Adipocyte (in vitro differentiated cells): ENCODE measurements at regions not wholly inside any gene's neighbourhood (a gene's known extent, or its start where the extent isn't known, plus 50 kb on each side); places are given as distances from the start of the nearest gene placed in this dataset.

ENCODE experiments used
- DNase-seq: peaks from one replicate; pipeline ENCODE4 v3.0.0-alpha.2; 2015; ENCODE audit warnings: low read depth
- H3K27me3 ChIP-seq: replicated peaks from 2 replicates; pipeline ENCODE4 v1.7.0; 2013; ENCODE audit warnings: mild to moderate bottlenecking, low read length, moderate library complexity; ENCODE audit not compliant: control insufficient read depth, insufficient read depth
- H3K36me3 ChIP-seq: 2 replicates; pipeline ENCODE4 v1.7.0; 2013; ENCODE audit warnings: low read length, mild to moderate bottlenecking, moderate library complexity; ENCODE audit not compliant: control insufficient read depth, insufficient read depth, severe bottlenecking
- H3K4me1 ChIP-seq: 2 replicates; pipeline ENCODE4 v1.7.0; 2013; ENCODE audit warnings: mild to moderate bottlenecking, low read length, moderate library complexity; ENCODE audit not compliant: control insufficient read depth, insufficient read depth
- H3K4me3 ChIP-seq: 2 replicates; pipeline ENCODE4 v1.7.0; 2013; ENCODE audit warnings: mild to moderate bottlenecking, low read length, moderate library complexity
- H3K9ac ChIP-seq: 2 replicates; pipeline ENCODE4 v1.7.0; 2013; ENCODE audit warnings: mild to moderate bottlenecking, low read length, moderate library complexity
- H3K9me3 ChIP-seq: 2 replicates; pipeline ENCODE4 v1.7.0; 2013; ENCODE audit warnings: mild to moderate bottlenecking, low read length, moderate library complexity; ENCODE audit not compliant: control insufficient read depth

GRCh38 chr3:127092368-127092767, 100.6 kb upstream of the PRR23E start:
- Histone ChIP-seq H3K4me1 (peaks cover 19% of the 10 kb centered on the region), H3K4me3 (no peak overlapping the region), H3K9me3 (peaks cover 8% of the 10 kb centered on the region), H3K27me3 (peaks cover 20% of the 10 kb centered on the region), H3K36me3 (no peaks in the 10 kb centered on the region), H3K9ac (no peak overlapping the region)
- DNase-seq: no peak

GRCh38 chr3:127092776-127093175, 100.2 kb upstream of the PRR23E start:
- Histone ChIP-seq H3K9ac (no peak overlapping the region), H3K36me3 (no peaks in the 10 kb centered on the region), H3K4me1 (peaks cover 19% of the 10 kb centered on the region), H3K9me3 (peaks cover 8% of the 10 kb centered on the region), H3K27me3 (peaks cover 21% of the 10 kb centered on the region), H3K4me3 (no peak overlapping the region)
- DNase-seq: no peak

DNA sequence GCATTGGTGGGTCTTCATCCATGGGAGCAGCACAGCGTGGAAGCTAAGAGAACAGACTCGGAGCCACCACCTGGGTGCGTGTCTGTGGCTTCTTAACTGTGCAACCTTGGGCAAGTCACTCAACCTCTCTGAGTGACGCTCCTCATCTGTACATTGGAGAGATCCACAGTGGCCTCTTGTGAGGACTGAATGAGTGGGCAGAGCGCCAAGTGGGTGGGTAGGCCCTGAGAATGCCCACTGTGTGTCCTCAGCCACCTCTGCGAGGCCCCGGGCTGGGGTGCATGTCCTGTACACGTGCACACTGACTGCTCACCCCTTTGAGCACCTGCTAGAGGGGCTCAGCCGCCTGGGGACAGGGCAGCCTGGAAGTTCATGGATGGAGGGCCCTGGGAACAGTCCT, 99.6 kb upstream of the PRR23E start:
- Histone ChIP-seq H3K9ac (no peak overlapping the region), H3K4me1 (peaks cover 19% of the 10 kb centered on the region), H3K36me3 (no peaks in the 10 kb centered on the region), H3K4me3 (no peak overlapping the region), H3K27me3 (peaks cover 25% of the 10 kb centered on the region), H3K9me3 (peaks cover 8% of the 10 kb centered on the region)
- no peak for DNase-seq

DNA sequence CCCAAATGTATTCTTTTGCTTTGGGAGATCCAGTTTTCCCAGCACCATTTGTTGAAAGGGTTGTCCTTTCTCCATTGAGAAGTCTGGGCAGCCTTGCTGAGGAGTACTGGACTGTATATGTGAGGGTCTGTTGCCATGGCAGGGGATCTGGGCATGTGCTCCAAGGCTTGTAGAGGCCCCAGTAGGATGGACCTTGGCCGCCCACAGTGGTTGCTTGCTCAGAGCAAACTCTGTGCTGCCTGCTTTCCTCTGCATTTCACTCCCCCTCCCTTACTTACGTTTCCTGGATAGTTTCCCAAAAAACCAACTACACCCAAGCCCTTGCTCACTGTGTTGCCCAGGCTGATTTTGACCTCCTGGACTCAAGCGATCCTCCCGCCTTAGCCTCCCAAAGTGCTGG, 97.2 kb upstream of the PRR23E start:
- H3K9me3 ChIP-seq: peaks cover 8% of the 10 kb centered on the region
- DNase-seq: no peak
- H3K36me3 ChIP-seq: no peaks in the 10 kb centered on the region
- H3K4me3 ChIP-seq: no peak overlapping the region
- H3K4me1 ChIP-seq: peaks cover under 1% of the 10 kb centered on the region
- H3K9ac ChIP-seq: no peak overlapping the region
- peaks cover 42% of the 10 kb centered on the region for H3K27me3 ChIP-seq

- Histone ChIP-seq H3K9ac (no peak overlapping the region), H3K36me3 (no peaks in the 10 kb centered on the region), H3K27me3 (peaks cover 36% of the 10 kb centered on the region), H3K9me3 (peaks cover 8% of the 10 kb centered on the region), H3K4me1 (no peaks in the 10 kb centered on the region), H3K4me3 (no peak overlapping the region)
- no peak for DNase-seq
Measured at GRCh38 chr3:127096256-127097071, 96.5 kb upstream of the PRR23E start.

GRCh38 chr3:127097072-127097405, 95.9 kb upstream of the PRR23E start:
- Histone ChIP-seq H3K4me3 (no peak overlapping the region), H3K27me3 (peaks cover 35% of the 10 kb centered on the region), H3K9ac (no peak overlapping the region), H3K9me3 (peaks cover 8% of the 10 kb centered on the region), H3K36me3 (no peaks in the 10 kb centered on the region), H3K4me1 (no peaks in the 10 kb centered on the region)
- no peak for DNase-seq

DNA sequence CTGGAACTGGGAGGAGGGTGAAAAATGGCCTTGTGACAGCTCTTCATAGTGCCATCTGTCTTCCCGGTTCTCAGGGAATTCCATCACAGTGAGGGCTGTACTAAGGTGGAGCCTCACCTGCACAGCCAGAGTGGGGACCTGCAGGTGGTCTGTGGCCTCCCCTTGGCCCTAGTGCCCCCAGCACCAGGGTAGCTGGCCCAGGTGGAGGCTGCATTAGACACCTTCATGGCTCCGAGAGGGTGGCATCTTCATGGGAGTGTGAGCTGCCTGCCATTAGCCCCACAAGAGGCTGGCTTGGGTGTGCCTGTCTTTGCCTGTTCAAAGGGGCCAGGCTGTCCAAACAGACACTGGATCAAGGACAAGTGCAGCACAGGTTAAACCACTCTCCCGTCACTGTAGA, 95.5 kb upstream of the PRR23E start:
- Histone ChIP-seq H3K36me3 (no peaks in the 10 kb centered on the region), H3K9me3 (peaks cover 8% of the 10 kb centered on the region), H3K4me1 (no peaks in the 10 kb centered on the region), H3K27me3 (peaks cover 37% of the 10 kb centered on the region), H3K4me3 (no peak overlapping the region), H3K9ac (no peak overlapping the region)
- no peak for DNase-seq

DNA sequence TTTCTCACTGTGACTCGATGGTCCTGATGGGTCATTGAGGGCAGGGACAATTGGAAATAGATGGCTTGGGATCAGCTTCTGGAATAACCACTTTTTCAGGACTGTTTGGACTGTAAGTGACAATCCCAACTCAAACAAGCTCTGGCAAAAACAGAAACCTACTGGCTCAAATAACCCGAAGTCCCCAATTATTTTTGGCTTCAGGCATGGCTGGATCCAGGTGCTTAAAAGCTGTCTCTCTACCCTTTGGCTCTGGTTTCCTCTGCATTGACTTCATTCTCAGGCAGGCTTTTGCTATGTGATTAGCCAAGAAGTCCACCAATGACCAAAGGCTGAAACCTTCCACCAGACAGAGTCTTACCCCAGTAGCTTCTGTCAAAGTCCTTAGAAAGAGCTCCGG, 92.9 kb upstream of the PRR23E start:
- Histone ChIP-seq H3K9me3 (peaks cover 8% of the 10 kb centered on the region), H3K4me3 (no peak overlapping the region), H3K27me3 (peaks cover 53% of the 10 kb centered on the region), H3K9ac (no peak overlapping the region), H3K36me3 (no peaks in the 10 kb centered on the region), H3K4me1 (no peaks in the 10 kb centered on the region)
- DNase-seq: no peak

- H3K4me1 ChIP-seq: no peaks in the 10 kb centered on the region
- DNase-seq: no peak
- no peak overlapping the region for H3K9ac ChIP-seq
- H3K9me3 ChIP-seq: peaks cover 4% of the 10 kb centered on the region
- peaks cover 60% of the 10 kb centered on the region for H3K27me3 ChIP-seq
- no peak overlapping the region for H3K4me3 ChIP-seq
- H3K36me3 ChIP-seq: no peaks in the 10 kb centered on the region
Measured at GRCh38 chr3:127100459-127101410, 92.2 kb upstream of the PRR23E start.

- H3K4me3 ChIP-seq: no peak overlapping the region
- H3K4me1 ChIP-seq: no peaks in the 10 kb centered on the region
- no peak overlapping the region for H3K9ac ChIP-seq
- H3K9me3 ChIP-seq: no peaks in the 10 kb centered on the region
- no peak for DNase-seq
- peaks cover 67% of the 10 kb centered on the region for H3K27me3 ChIP-seq
- H3K36me3 ChIP-seq: no peaks in the 10 kb centered on the region
Measured at GRCh38 chr3:127101411-127102187, 91.3 kb upstream of the PRR23E start.

- Histone ChIP-seq H3K27me3 (peaks cover 67% of the 10 kb centered on the region), H3K36me3 (no peaks in the 10 kb centered on the region), H3K4me3 (no peak overlapping the region), H3K9me3 (no peaks in the 10 kb centered on the region), H3K4me1 (no peaks in the 10 kb centered on the region), H3K9ac (no peak overlapping the region)
- no peak for DNase-seq
Measured at GRCh38 chr3:127102188-127102520, 90.8 kb upstream of the PRR23E start.
